K562 (cell line): ENCODE measurements at regions not wholly inside any gene's neighbourhood (a gene's known extent, or its start where the extent isn't known, plus 50 kb on each side); places are given as distances from the start of the nearest gene placed in this dataset.

Experiments used
- ASH1L ChIP-seq: fragments of 450-650 bp; IDR thresholded peaks from 2 replicates; pipeline ENCODE4 v1.6.1; 2018; ENCODE audit warnings: borderline replicate concordance, mild to moderate bottlenecking, low read depth; ENCODE audit not compliant: partially characterized antibody
- BACH1 ChIP-seq: fragments of 200-800 bp; sonication (Bioruptor generic); IDR thresholded peaks from 2 replicates; pipeline ENCODE4 v1.6.1; 2016; ENCODE audit warnings: missing genetic modification characterization, missing compliant biosample characterization
- BMI1 ChIP-seq: fragments of 150-350 bp; IDR thresholded peaks from 2 replicates; pipeline ENCODE4 v1.6.1; 2014; ENCODE audit warnings: low read length
- CBFA2T3 ChIP-seq: fragments of 450-650 bp; IDR thresholded peaks from 2 replicates; pipeline ENCODE4 v1.6.1; 2017
- CBX8 ChIP-seq: fragments of 200-600 bp; sonication (generic); IDR thresholded peaks from 2 replicates; pipeline ENCODE4 v1.6.1; 2012; ENCODE audit warnings: borderline replicate concordance, mixed run types, low read depth, mild to moderate bottlenecking, moderate library complexity, mixed read lengths, low read length, control low read depth, inconsistent platforms; ENCODE audit not compliant: poor library complexity, severe bottlenecking; ENCODE audit errors: extremely low read depth
- CCNT2 ChIP-seq: IDR thresholded peaks from 2 replicates; pipeline ENCODE4 v1.6.1; 2011; ENCODE audit warnings: borderline replicate concordance, low read depth, mild to moderate bottlenecking, moderate library complexity, mixed read lengths, low read length; ENCODE audit not compliant: insufficient read length; ENCODE audit errors: extremely low read depth
- DACH1 ChIP-seq: fragments of 450-650 bp; IDR thresholded peaks from 2 replicates; pipeline ENCODE4 v1.6.1; 2018; ENCODE audit not compliant: partially characterized antibody
- EHMT2 ChIP-seq: fragments of 450-650 bp; IDR thresholded peaks from 2 replicates; pipeline ENCODE4 v1.6.1; 2018; ENCODE audit warnings: antibody characterized with exemption
- FOSL1 ChIP-seq: fragments of 200-800 bp; sonication (Bioruptor generic); conservative IDR thresholded peaks from 2 replicates; pipeline ENCODE4 v1.6.1; 2016; ENCODE audit warnings: missing genetic modification characterization, missing compliant biosample characterization
- GATA2 ChIP-seq: sonication (generic); formaldehyde crosslinking; IDR thresholded peaks from 2 replicates; pipeline ENCODE4 v1.4.0; 2020; ENCODE audit warnings: mild to moderate bottlenecking, missing genetic modification reagents
- HEY1 ChIP-seq: fragments of 250-450 bp; sonication (Bioruptor Pico); IDR thresholded peaks from 2 replicates; pipeline ENCODE4 v1.5.0; 2020; ENCODE audit warnings: mild to moderate bottlenecking, moderate library complexity, borderline replicate concordance
- JUNB ChIP-seq: fragments of 450-650 bp; formaldehyde crosslinking; conservative IDR thresholded peaks from 2 replicates; pipeline ENCODE4 v1.4.0; 2020; ENCODE audit warnings: mild to moderate bottlenecking
- MBD1 ChIP-seq: fragments of 250-450 bp; sonication (Bioruptor Pico); IDR thresholded peaks from 2 replicates; pipeline ENCODE4 v1.8.0; 2022; ENCODE audit warnings: inconsistent platforms
- MIER1 ChIP-seq: fragments of 450-650 bp; IDR thresholded peaks from 2 replicates; pipeline ENCODE4 v1.6.1; 2016; ENCODE audit warnings: antibody characterized with exemption, mild to moderate bottlenecking, low read depth
- NFE2 ChIP-seq: IDR thresholded peaks from 2 replicates; pipeline ENCODE4 v1.6.1; 2014; ENCODE audit warnings: antibody characterized with exemption, low read depth
- PHF8 ChIP-seq: fragments of 200-600 bp; sonication (generic); IDR thresholded peaks from 2 replicates; pipeline ENCODE4 v1.6.1; 2012; ENCODE audit warnings: mixed run types, mild to moderate bottlenecking, inconsistent platforms, low read length, moderate library complexity, borderline replicate concordance
- RCOR1 ChIP-seq, 2 experiments: IDR thresholded peaks; 2 replicates each; pipeline ENCODE4 v1.6.1; 2012; ENCODE audit warnings: low read depth in 2 of 2, low read length in 2 of 2, borderline replicate concordance in 1 of 2, improper control_type of control experiment in 1 of 2
- SFPQ ChIP-seq: fragments of 200-400 bp; formaldehyde crosslinking; IDR thresholded peaks from 2 replicates; pipeline ENCODE4 v1.6.1; 2017; ENCODE audit warnings: mild to moderate bottlenecking, low read depth, low read length, moderate library complexity
- SIX5 ChIP-seq, 2 experiments: IDR thresholded peaks; 2 replicates each; pipeline ENCODE4 v1.6.1; 2011; ENCODE audit warnings: low read length in 2 of 2, borderline replicate concordance in 1 of 2, low read depth in 1 of 2, mild to moderate bottlenecking in 1 of 2, moderate library complexity in 1 of 2; ENCODE audit not compliant: insufficient read depth in 1 of 2
- SMARCA5 ChIP-seq: fragments of 450-650 bp; IDR thresholded peaks from 2 replicates; pipeline ENCODE4 v1.6.1; 2016
- TAF9B ChIP-seq: fragments of 450-650 bp; IDR thresholded peaks from 2 replicates; pipeline ENCODE4 v1.6.1; 2018; ENCODE audit warnings: mild to moderate bottlenecking; ENCODE audit not compliant: partially characterized antibody
- TRIM28 ChIP-seq: fragments of 450-650 bp; IDR thresholded peaks from 2 replicates; pipeline ENCODE4 v1.6.1; 2017
- ZC3H4 ChIP-seq: sonication (generic); formaldehyde crosslinking; IDR thresholded peaks from 2 replicates; pipeline ENCODE4 v1.9.0; 2021; ENCODE audit warnings: missing genetic modification reagents, borderline replicate concordance
- ZNF324 ChIP-seq: fragments of 250-450 bp; sonication (Bioruptor Pico); IDR thresholded peaks from 2 replicates; pipeline ENCODE4 v1.4.0; 2020; ENCODE audit warnings: mild to moderate bottlenecking
- ZNF639 ChIP-seq, 2 experiments: fragments of 200-800 bp in 1 of 2; sonication (Bioruptor generic) in 1 of 2; sonication (generic) in 1 of 2; formaldehyde crosslinking in 1 of 2; IDR thresholded peaks in 1 of 2; conservative IDR thresholded peaks in 1 of 2; 2 replicates each; pipeline versions ENCODE4 v1.5.0 to v1.6.1; 2016 to 2020; ENCODE audit warnings: missing compliant biosample characterization in 1 of 2, missing genetic modification characterization in 1 of 2, missing genetic modification reagents in 1 of 2
- ZNF79 ChIP-seq: fragments of 250-450 bp; sonication (Bioruptor Pico); IDR thresholded peaks from 2 replicates; pipeline ENCODE4 v1.4.0; 2020; ENCODE audit warnings: low read depth, mild to moderate bottlenecking, moderate library complexity

GRCh38 chr9:88747768-88748167, 212.8 kb downstream of the NXNL2 start (continued):
- TF ChIP-seq ASH1L (no peak), SMARCA5 (no peak), CCNT2 (peak; percentile 49), CBX8 (no peak), JUNB (CRISPR knock-in tag) (peak; percentile 71), NFE2 (peak; percentile 62), HEY1 (CRISPR knock-in tag) (no peak), BMI1 (no peak), SFPQ (no peak), GATA2 (peak; percentile 44; the same call in 1 of the 2 replicates), BACH1 (tag) (no peak), MIER1 (no peak), SIX5 (IDR thresholded peaks at IDR 0.05; ENCODE audit: borderline replicate concordance in 1 of 2, insufficient read depth in 1 of 2, low read depth in 1 of 2, low read length in 2 of 2) (no peak), ZNF324 (no peak), DACH1 (peak; percentile 18), MBD1 (CRISPR knock-in tag) (no peak), EHMT2 (peak; percentile 31; the same call in 1 of the 2 replicates), ZNF639 (CRISPR knock-in tag; conservative IDR thresholded peaks at IDR 0.05 in 1 of 2, IDR thresholded peaks at IDR 0.05 in 1 of 2) (peak in 1 of 2 experiments; percentile 43; a peak in 1 of 4 replicates), ZC3H4 (no peak), FOSL1 (peak; percentile 94), TRIM28 (no peak), CBFA2T3 (peak; percentile 97), PHF8 (no peak), TAF9B (peak; percentile 15), RCOR1 (IDR thresholded peaks at IDR 0.05; ENCODE audit: borderline replicate concordance in 1 of 2, low read depth in 2 of 2, low read length in 2 of 2) (peak in 1 of 2 experiments; percentile 91; a peak in 2 of 4 replicates), ZNF79 (no peak)
